ENCODE measurements at regions not wholly inside any gene's neighbourhood (a gene's known extent, or its start where the extent isn't known, plus 50 kb on each side); places are given as distances from the start of the nearest gene placed in this dataset.

DNA sequence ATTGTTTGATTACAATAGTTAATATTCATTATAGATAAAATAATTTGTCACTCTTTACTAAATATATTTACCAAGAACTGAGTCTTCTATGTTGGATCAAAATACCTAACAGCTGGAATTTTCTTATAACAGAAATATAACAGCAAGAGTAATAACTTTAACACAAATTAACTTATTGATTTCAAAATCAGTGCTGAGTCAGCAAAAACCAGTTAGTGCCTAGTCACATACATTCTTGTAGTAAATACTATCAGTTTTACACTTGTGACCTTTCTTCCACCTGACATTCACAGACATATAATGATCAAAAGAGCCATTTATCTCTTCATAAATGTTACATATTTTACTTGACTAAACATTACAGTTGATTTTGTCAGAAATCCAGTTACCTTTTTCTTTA, 1141.4 kb upstream of the ADGRB3 start:
- H3K4me3 ChIP-seq (ENCODE audit: extremely low read depth in 1 of 4, insufficient read depth in 2 of 4, low read depth in 3 of 4, low read length in 4 of 4), result no peak overlapping the region
- no peak overlapping the region for H3K9ac ChIP-seq (replicated peaks in 1 of 4; ENCODE audit: extremely low read depth in 1 of 4, low read depth in 3 of 4, low read length in 3 of 4)
- H2BK20ac ChIP-seq (ENCODE audit: low read length), result no peak overlapping the region
- H3K4me1 ChIP-seq (replicated peaks in 1 of 4; ENCODE audit: control insufficient read depth in 3 of 4, insufficient read depth in 4 of 4, low read length in 3 of 4), result no peaks in the 10 kb centered on the region
- H3K79me2 ChIP-seq (ENCODE audit: control insufficient read depth in 1 of 2, insufficient read depth in 2 of 2, low read length in 2 of 2), result no peaks in the 10 kb centered on the region
- ChIA-PET POLR2A (ENCODE audit: partially characterized antibody) (no interaction called here), CTCF (ENCODE audit: partially characterized antibody) (no interaction called here)
- DNase-seq (ENCODE audit: low read depth in 1 of 2, low spot score in 2 of 2) (no peak), FAIRE-seq (no peak)
- no peak overlapping the region for H2BK120ac ChIP-seq (replicated peaks; ENCODE audit: low read depth, low read length)
- no peaks in the 10 kb centered on the region for H3K79me1 ChIP-seq (ENCODE audit: low read depth, low read length)
- H3K23ac ChIP-seq (ENCODE audit: insufficient read length), result no peak overlapping the region
- H4K20me1 ChIP-seq (replicated peaks in 1 of 2; ENCODE audit: control insufficient read depth in 1 of 2, insufficient read depth in 2 of 2, low read length in 2 of 2), result no peaks in the 10 kb centered on the region
- no peak overlapping the region for H4K8ac ChIP-seq (ENCODE audit: extremely low read depth, insufficient read depth, low read length)
- no peak overlapping the region for H2BK15ac ChIP-seq (ENCODE audit: low read length)
- H3K36me3 ChIP-seq (ENCODE audit: control insufficient read depth in 2 of 4, insufficient read depth in 4 of 4, low read length in 3 of 4), result no peaks in the 10 kb centered on the region
- no peak overlapping the region for H3K4ac ChIP-seq (replicated peaks; ENCODE audit: insufficient read length, low read depth, low read length)
- H2BK12ac ChIP-seq (ENCODE audit: low read depth, low read length), result no peak overlapping the region
- no peak overlapping the region for H3K14ac ChIP-seq (ENCODE audit: insufficient read length)
- H4K91ac ChIP-seq (replicated peaks; ENCODE audit: insufficient read length, low read length), result no peak overlapping the region
- no peak overlapping the region for H2AFZ ChIP-seq (ENCODE audit: low read length)
- no peak overlapping the region for H2BK5ac ChIP-seq (ENCODE audit: low read depth, low read length)
- H3K4me2 ChIP-seq (ENCODE audit: insufficient read depth in 1 of 2, low read depth in 2 of 2, low read length in 2 of 2), result no peak overlapping the region
- TF ChIP-seq MAFK (IDR thresholded peaks at IDR 0.05; ENCODE audit: low read depth, low read length), result peak; percentile 100
- no peak for TF ChIP-seq MAX (IDR thresholded peaks at IDR 0.05)
- TF ChIP-seq BACH1 (IDR thresholded peaks at IDR 0.05; ENCODE audit: low read length), result peak; percentile 84
- no peak overlapping the region for H2AK5ac ChIP-seq (ENCODE audit: low read depth, low read length)
- no peak overlapping the region for H3K27ac ChIP-seq (ENCODE audit: low read depth, low read length)
- H3K9me3 ChIP-seq (ENCODE audit: insufficient read depth in 2 of 2, low read depth in 1 of 2, low read length in 1 of 2), result no peaks in the 10 kb centered on the region
- H4K5ac ChIP-seq (ENCODE audit: insufficient read length, low read depth, low read length), result no peak overlapping the region
- no peak overlapping the region for H3K18ac ChIP-seq (ENCODE audit: extremely low read depth, low read length)
- no peak overlapping the region for H3K56ac ChIP-seq (replicated peaks; ENCODE audit: insufficient read length, low read depth, low read length)
- no peaks in the 10 kb centered on the region for H3K27me3 ChIP-seq (replicated peaks in 1 of 4; ENCODE audit: control insufficient read depth in 3 of 4, extremely low read depth in 1 of 4, insufficient read depth in 3 of 4, low read length in 3 of 4)
- no peaks in the 10 kb centered on the region for H3K23me2 ChIP-seq (ENCODE audit: low read depth, low read length)

Data from H1 (cell line).